HepG2 (cell line): ENCODE measurements at regions not wholly inside any gene's neighbourhood (a gene's known extent, or its start where the extent isn't known, plus 50 kb on each side); places are given as distances from the start of the nearest gene placed in this dataset.

Experiments
- DBP ChIP-seq: sonication (generic); formaldehyde crosslinking; IDR thresholded peaks from 2 replicates; pipeline ENCODE4 v1.4.0; 2020; ENCODE audit warnings: missing genetic modification reagents; ENCODE audit errors: not compliant biosample characterization
- PHB2 ChIP-seq: fragments of 450-650 bp; IDR thresholded peaks from 2 replicates; pipeline ENCODE4 v1.6.1; 2018; ENCODE audit not compliant: partially characterized antibody
- RAD21 ChIP-seq: fragments of 450-650 bp; formaldehyde crosslinking; IDR thresholded peaks from 2 replicates; pipeline ENCODE4 v1.5.0; 2020; ENCODE audit warnings: mild to moderate bottlenecking
- SMAD9 ChIP-seq: sonication (generic); formaldehyde crosslinking; IDR thresholded peaks from 2 replicates; pipeline ENCODE4 v1.5.1; 2020; ENCODE audit warnings: mild to moderate bottlenecking, missing genetic modification reagents
- SP2 ChIP-seq: sonication (generic); formaldehyde crosslinking; IDR thresholded peaks from 2 replicates; pipeline ENCODE4 v1.5.1; 2020; ENCODE audit warnings: mild to moderate bottlenecking, missing genetic modification reagents
- TFE3 ChIP-seq: IDR thresholded peaks from 2 replicates; pipeline ENCODE4 v1.6.1; 2016
- YY1 ChIP-seq: IDR thresholded peaks from 2 replicates; pipeline ENCODE4 v1.6.1; 2011; ENCODE audit warnings: low read length, low read depth, moderate library complexity, mild to moderate bottlenecking; ENCODE audit not compliant: insufficient read depth, insufficient replicate concordance
- ZBTB8A ChIP-seq: sonication (generic); formaldehyde crosslinking; IDR thresholded peaks from 2 replicates; pipeline ENCODE4 v1.4.0; 2020; ENCODE audit warnings: mild to moderate bottlenecking, low read depth, missing genetic modification reagents, borderline replicate concordance
- ZNF160 ChIP-seq: sonication (generic); formaldehyde crosslinking; IDR thresholded peaks from 2 replicates; pipeline ENCODE4 v1.8.0; 2022; ENCODE audit warnings: mild to moderate bottlenecking, inconsistent platforms, missing genetic modification reagents
- ZNF318 ChIP-seq: sonication (generic); formaldehyde crosslinking; IDR thresholded peaks from 2 replicates; pipeline ENCODE4 v1.4.0; 2020; ENCODE audit warnings: mild to moderate bottlenecking, missing genetic modification reagents

GRCh38 chr3:83498361-83499016 is 1460.3 kb upstream of the CADM2 start (continued):
- no peak for TF ChIP-seq ZNF318
- TF ChIP-seq RAD21 (CRISPR knock-in tag) = no peak
- no peak for TF ChIP-seq SP2 (CRISPR knock-in tag)
- TF ChIP-seq DBP (CRISPR knock-in tag) = no peak
- no peak for TF ChIP-seq ZBTB8A (CRISPR knock-in tag)
- TF ChIP-seq YY1 = no peak
- no peak for TF ChIP-seq SMAD9 (CRISPR knock-in tag)
- no peak for TF ChIP-seq PHB2
- no peak for TF ChIP-seq ZNF160 (CRISPR knock-in tag)
- TF ChIP-seq TFE3 (CRISPR knock-in tag) = no peak
